Ecto neural progenitor cell (in vitro differentiated cells): ENCODE measurements at regions not wholly inside any gene's neighbourhood (a gene's known extent, or its start where the extent isn't known, plus 50 kb on each side); places are given as distances from the start of the nearest gene placed in this dataset.

ENCODE experiments used
- DNase-seq: peaks from one replicate; pipeline ENCODE4 v3.0.0-alpha.2; 2018; ENCODE audit warnings: low spot score

DNA sequence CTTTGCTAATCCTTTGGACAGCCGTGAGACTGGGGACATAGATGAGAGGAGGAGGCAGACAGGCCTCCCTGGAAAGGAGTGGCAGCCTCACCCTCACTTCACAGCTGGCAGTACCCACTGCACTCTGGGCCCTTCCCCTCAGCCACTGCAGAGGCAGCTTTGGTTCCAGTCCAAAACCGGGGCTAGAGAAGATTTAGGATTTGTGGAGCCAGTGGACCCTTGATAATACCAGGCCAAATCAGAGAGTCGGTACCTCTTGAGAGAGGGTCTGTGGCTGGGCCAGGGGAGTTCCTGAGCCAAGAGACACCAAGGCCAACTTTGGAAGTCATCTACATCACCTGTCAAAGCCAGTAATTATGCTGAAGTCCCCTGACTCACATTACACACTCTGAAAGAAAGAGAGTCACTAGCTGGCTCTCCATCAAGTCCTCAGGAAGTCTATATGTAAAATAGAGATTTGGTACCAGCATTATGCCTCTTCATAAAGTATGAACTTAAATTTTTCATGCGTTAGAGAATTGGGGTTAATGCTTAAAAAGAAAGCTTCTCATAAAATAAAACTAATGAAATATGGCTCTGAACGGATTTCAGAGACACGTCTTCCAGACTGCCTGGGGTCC is 244.1 kb upstream of the SEMA6D start:
- no peak for DNase-seq

- no peak for DNase-seq
Observed at GRCh38 chr15:47473832-47474231, 243.5 kb upstream of the SEMA6D start.

DNA sequence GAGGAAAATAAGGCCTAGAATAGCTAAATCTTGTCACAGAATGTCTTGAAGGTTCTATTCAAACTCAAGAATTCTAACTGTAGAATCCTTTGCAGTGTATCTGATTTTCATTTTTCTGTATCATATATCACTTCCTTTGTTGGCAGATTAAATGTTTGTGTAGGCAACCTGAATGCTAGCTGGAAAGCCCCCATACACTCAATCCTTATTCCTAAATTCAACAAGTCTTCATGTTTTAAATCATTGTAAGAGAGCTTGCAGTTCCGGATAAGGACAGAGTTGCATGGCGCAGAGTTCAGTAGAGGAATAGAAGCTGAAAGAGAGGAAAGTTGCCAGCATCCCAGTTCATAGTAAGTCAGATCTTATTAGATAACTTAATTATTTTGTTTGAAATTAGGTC is 242.0 kb upstream of the SEMA6D start:
- DNase-seq, result no peak

DNA sequence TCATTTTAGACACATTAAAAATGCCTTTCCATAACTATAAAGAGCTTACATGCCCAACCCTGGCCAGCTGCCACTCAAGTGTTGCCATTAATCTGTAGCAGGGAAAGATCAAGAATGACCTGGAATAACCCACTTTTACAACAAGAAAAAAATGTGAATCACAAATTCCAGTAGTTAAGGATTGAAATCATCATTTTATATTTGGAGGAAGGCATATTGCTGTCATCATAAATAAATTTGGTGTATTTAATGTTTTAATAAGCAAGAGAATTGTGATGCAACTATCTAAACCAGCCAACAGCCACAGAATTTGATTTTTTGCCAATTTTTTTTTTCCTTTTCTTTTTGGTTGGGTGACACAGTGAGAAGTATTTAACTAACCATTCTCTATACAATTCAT is 240.0 kb upstream of the SEMA6D start:
- DNase-seq, result no peak

DNA sequence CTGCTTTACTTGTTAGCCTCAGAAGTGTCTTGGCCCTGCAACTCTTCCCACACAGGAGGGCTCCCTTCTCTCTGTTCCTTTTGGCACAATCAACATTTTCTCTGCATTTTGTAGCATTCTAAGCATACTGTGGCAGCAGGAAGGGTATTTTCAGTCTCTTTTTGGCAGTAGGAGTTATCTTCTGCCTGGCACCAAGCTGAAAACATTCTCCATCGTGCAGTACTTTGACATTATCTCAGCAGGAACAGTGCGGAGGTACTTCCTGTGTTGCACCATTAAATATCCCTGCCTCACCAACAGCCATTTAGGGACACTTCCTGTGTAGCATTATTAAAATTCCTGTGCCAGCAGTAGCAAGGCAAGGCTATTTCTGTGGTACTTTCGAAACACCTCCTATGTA is 233.2 kb upstream of the SEMA6D start:
- DNase-seq, result no peak

DNA sequence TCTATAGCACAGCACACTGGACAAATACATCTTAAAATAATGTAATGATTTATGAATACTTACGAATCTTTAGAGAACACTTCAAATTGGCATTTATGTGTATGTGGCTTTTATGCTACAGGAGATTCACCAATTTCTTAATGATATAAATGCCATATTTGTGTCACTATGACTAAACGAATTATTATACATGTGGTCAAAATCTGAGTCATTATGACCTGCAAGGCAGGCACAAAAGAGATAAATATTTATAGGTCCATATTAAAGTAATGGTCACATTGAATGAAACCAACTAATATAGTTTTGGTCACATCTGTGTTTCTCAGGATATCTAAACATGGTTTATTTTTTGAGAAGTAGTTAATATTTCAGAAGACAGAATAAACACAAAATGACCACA is 232.3 kb upstream of the SEMA6D start:
- DNase-seq, result no peak

GRCh38 chr15:47485419-47485818 is 231.9 kb upstream of the SEMA6D start:
- DNase-seq, result no peak

GRCh38 chr15:47486040-47486439 is 231.3 kb upstream of the SEMA6D start:
- DNase-seq, result no peak

DNA sequence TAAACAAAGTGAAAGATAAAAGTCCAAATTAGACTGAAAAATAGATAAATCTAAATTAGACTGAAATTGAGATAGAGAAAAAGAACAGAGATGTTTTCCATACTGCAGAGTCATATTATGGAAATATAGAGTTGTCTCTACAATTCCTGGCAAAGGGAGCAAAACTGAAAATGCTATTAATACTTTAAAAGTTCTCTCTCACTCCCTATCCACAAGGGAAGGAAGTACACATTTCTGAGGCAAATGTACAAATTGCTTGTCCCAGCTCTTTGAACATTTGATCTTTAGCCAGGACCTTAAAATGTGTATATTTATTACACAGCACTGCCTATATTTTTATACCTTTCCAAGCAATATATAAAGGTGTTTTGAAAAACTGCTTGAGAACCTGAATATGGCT is 225.1 kb upstream of the SEMA6D start:
- no peak for DNase-seq

GRCh38 chr15:47493357-47494247 is 223.7 kb upstream of the SEMA6D start:
- no peak for DNase-seq

DNA sequence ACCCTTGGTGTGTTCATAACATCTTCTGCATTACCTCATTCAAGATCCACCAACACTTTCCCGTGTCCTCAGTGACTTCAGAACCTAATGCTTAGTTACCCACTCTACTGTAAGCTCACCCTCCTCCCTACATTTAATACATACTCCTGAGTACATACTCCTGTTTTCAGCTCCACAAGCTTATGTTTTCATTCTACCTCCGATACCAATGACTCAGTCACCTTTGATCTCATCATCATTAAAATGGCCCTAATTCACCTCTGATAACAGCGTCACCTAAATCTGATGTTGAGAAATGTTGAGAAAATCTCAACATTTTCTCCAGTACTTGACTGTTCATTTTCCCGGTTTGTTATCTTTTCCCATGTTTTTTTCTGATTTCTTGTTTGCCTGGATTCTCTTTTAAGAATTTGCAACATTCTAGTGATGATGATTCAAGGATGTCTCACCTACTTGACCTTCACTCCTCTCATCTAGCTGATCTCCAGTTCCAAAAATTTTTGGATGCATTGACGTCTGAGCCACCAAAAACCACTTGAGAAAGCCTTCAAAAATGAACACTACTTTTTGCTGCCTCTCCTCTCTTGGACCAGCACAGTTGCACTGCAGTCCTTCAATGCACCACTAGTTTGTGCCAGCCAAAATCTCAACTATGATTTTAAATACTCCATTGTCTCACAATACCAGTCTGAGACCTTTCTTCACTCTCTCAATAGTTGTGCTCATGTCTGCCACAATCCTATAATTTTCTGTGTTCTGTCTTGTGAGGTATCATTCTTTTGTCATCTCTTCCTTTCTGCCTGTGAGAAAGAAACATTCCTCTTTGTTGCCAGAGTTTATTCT is 220.7 kb upstream of the SEMA6D start:
- no peak for DNase-seq

- no peak for DNase-seq
Observed at GRCh38 chr15:47500842-47501241, 216.5 kb upstream of the SEMA6D start.

- DNase-seq, result no peak
Observed at GRCh38 chr15:47502041-47502440, 215.3 kb upstream of the SEMA6D start.

GRCh38 chr15:47503876-47504275 is 213.4 kb upstream of the SEMA6D start:
- no peak for DNase-seq

DNA sequence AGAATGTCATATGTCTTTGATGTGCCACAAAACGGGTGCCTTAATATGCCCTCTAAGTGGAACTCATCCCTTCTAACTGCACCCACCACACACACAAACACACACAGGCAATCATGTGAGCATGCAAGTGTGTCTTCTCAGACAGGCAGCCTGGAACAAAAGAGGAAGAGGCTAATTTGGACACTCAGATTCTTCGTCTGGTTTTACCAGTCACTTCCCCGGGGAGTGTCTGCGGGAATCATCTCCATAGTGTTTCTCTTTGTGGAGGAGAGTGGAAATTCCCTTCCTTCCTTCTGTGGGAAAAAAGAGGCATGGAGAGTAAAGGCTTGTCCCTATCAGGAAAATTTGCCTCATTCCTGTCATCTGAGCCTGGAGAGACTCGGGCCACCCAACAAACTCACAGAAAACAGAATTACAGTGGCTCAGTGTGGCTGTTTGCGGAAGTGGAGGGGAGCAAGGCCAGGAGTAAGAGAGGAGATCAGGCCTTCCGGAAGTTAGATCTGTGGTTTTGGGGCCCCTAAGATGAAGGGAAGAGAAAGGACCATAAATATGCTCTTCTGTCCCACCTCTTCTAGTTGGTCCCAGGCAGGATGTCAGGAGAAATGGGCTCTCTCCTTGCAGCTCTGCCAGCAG is 212.6 kb upstream of the SEMA6D start:
- DNase-seq, result no peak

DNA sequence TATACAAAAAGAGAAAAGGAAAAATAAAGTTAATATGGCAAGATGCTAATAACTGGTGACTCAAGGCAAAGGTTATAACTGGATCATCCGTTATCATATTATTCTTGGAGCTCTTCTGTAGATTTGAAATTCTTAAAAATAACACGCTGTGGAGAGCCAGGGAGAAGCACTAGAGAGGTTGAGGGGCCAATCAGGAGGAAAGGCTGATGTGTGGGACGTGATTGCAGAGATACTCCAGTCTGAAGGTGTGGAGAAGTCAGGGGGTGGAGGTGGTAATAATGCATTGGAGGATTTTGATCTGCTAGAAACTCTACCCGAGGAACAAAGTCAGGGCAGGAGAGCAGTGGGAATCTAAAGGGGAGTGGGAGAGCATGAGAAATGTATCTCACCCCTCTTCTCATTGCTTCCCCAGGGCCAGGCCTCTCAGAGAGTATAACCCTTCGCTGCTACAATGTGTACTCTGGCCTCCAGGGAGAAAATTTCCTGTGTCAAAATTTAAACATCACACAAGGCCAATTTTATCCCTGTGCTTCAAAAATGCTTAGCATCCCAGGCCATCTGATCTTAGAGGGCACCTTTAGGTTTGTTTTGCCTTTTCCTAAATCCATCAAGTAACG is 211.5 kb upstream of the SEMA6D start:
- DNase-seq, result no peak

- DNase-seq, result no peak
Observed at GRCh38 chr15:47506329-47507100, 210.8 kb upstream of the SEMA6D start.

GRCh38 chr15:47507221-47507985 is 209.9 kb upstream of the SEMA6D start:
- DNase-seq, result no peak

GRCh38 chr15:47511261-47511660 is 206.0 kb upstream of the SEMA6D start:
- DNase-seq, result no peak

DNA sequence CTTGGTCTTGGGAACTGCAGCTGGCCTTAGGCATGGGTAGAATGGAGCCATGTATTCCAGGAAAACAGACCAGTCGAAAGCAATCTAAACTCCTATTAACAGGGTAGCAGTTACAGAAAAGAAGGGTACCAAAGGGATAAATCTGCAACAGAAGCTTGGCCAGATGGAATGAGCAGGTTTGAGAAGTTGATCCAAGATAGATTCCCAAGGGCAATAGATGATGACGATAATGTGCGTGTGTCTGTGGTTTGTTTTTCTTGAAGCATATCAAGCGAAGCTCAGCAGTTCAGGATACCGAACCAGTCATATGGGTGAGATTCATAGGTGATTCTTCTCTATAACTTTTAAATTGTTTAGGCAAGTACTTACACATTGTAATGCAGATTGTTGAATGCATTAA is 203.8 kb upstream of the SEMA6D start:
- no peak for DNase-seq
